HG02759 (cell line): ENCODE measurements at regions not wholly inside any gene's neighbourhood (a gene's known extent, or its start where the extent isn't known, plus 50 kb on each side); places are given as distances from the start of the nearest gene placed in this dataset.
"Not testable (repeated sequence)": the region's sequence is repeated elsewhere in the genome, so short reads cannot be mapped to it uniquely, and the experiment has no call there.

Experiments used
- ATAC-seq: cut with Tn5 transposase; IDR thresholded peaks from one replicate; pipeline ENCODE4 v1.9.1; 2021; ENCODE audit warnings: mild to moderate bottlenecking, moderate library complexity; ENCODE audit not compliant: unreplicated experiment

GRCh38 chr16:85216522-85217375, 104.5 kb upstream of the CIBAR2 start:
- ATAC-seq = no peak

- ATAC-seq = no peak
These were observed 108.0 kb upstream of the CIBAR2 start for GRCh38 chr16:85220125-85220839.

DNA sequence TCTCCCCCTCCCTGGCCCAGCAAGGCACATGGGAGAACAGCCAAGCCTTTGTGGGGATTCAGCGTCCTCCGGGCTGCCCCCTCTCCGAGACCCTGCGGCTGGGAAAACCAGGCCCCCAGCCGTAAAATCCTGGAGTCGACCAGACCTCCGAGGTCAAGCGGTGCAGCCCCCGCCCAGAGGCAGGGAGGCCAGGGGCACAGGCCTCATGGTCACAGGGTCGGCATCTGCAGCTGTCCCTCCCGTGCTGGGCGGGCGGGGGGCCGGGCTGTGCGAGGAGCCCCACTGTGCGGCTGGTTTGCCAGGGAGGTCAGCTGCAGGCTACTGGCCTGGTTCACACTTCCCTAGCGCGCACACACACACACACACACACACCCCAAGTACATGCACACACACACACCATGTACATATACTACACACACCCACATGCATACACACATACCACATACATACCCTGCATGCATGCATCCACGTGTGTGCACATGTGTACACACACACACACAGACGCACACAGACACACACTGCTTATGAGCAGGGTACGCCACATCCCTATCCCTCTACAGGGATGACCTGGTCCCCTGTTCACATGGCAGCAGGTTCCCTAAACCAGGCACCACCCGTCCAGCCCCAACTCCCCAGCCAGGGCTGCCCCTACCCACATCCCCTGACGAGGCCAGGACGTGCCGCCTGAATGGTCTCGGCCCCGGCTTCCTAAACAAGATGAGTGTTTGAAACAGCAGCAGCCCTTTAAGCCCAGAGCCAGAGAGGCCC, 108.9 kb upstream of the CIBAR2 start:
- ATAC-seq = no peak

GRCh38 chr16:85221771-85222154, 109.5 kb upstream of the CIBAR2 start:
- ATAC-seq = no peak

DNA sequence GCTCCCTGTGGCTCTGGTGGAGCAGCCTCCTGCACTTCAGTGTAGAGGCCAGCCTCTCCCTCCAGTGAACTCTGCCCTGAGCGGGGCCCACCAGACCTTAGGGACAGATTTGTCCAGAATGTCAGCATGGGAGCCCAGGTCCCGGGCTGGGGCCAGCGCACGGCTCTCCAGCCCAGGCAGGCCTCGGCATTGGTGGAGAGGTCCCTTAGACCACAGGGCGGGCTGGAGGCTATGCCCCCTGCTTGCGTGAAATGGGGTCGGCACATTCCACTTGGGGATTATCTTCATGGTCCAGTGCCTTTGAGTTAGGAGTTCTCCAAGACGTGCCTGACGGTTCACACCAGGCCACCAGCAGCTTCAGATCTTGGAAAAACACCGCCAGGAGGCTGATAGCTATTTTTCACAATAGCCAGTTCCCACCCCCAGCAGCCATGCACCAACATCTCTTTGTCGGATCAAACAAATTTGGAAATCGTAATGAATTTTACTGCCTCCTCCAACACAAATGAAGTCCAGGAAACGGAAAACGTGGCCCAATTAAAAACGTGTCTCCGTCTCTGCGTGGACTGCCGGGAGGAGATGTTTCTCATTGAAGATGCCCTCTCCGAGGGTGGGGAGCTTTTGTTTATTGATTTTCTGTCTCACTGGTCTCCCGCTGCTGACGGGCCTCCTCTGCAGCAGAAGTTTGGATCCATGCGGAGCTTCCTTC, 110.0 kb upstream of the CIBAR2 start:
- no peak for ATAC-seq

- no peak for ATAC-seq
These were observed 113.0 kb upstream of the CIBAR2 start for GRCh38 chr16:85225257-85225656.

DNA sequence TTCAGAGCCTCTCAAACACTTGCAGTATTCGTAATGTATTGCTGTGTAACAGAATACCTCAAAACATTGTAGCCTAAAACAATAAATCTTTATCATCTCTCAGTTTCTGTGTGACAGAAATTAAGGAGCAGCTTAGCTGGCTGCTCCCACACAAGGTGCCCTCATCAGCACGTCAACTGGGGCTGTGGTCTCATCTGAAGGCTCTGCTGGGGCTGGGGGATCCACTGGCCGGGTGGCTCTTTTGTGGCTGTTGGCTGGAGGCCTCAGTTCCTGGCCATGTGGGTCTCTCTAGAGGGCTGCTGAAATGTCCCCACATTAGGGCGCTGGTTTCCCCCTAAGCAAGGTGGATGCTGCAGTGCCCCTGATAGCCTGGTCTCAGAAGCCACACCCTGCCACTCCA, 113.4 kb upstream of the CIBAR2 start:
- no peak for ATAC-seq

GRCh38 chr16:85227084-85227945, 115.0 kb upstream of the CIBAR2 start:
- peak; percentile 80 for ATAC-seq

DNA sequence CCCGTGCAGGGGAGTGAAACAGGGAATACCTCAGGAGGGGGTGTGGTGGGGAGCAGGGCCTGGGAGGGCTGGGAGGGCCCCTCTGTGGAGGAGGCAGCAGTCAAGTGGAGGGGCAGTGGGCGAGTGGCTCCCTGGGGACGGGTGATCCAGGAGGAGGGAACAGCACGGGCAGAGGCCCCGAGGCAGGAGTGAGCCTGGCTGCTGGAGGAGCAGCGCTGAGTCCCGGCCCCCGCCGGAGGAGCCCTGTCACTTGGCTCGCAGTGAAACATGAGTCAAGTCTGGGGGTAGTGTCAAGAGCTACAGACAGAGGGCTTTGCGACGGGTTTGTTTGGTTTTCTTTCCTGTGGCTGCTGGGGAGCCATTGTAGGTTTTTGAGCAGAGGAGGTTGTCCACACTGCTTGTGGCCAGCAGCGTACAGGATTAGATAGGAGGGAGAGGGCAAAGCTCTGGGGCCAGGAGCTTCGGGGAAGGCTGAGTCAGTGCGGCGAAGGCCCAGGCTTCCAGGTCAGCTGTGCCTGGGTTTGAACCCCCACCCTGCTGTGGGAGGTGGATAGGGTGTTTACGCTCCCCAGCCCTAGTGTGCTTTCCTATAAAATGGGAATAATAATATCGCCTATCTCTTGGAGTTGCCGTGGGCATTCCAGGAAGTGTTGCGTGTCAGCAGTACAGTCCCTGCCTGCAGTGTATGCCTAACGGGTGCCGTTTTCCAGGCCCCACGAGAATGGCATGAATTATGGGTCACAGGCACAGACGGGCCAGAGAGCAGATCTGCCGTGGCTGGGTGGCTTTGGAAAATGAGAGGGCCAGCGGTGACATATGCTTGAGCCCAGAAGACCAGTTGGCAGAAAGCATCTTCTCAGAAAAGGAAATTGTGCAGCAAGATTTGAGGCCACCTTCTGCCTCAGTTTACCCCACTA, 115.9 kb upstream of the CIBAR2 start:
- no peak for ATAC-seq

GRCh38 chr16:85228970-85229430, 116.7 kb upstream of the CIBAR2 start:
- no peak for ATAC-seq

DNA sequence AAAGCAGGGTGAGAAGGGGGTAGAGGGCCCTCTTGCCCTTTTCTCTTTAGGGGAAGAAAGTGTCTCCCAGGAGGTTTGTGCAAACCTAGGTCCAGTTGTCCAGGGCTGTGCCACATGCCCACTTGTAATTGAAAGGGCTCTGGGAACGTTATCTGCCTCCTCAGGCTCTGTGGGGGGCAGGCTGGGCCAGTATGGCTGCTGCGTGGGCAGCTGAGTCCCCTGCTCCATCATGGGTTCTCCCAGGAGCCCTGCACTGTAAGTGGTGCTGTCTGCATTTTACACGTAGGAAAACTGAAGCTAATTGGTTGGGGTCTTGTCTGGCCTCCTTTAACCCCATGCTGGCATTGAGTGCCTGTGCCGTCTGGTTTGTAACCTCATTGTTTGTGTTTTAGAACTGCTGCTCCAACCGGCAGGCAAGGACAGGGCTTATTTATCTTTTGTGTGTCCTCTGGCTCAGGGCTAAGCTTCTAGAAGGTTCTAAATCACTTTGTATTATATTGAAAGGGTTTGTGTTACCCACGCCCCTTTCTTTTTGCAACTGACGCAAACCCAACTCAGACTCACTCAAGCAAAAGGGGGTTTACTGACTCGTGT, 117.7 kb upstream of the CIBAR2 start:
- no peak for ATAC-seq

DNA sequence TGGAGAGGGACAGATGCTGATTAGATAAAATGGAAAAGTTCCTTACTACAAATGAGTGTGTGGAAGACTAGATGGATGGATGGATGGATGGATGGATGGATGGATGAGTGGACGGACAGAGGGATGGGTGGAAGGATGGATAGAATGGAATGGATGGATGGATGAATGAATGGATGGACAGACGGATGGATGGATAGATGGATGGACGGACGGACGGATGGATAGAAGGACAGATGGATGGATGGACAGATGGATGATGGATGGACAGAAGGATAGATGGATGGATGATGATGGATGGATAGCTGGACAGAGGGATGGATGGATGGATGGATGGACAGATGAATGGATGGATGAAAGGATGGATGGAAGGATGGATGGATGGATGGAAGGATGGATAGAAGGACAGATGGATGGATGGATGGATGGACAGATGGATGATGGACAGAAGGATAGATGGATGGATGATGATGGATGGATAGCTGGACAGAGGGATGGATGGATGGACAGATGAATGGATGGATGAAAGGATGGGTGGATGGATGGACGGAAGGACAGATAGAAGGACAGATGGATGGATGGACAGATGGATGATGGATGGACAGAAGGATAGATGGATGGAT, 118.6 kb upstream of the CIBAR2 start:
- not testable (repeated sequence) for ATAC-seq

DNA sequence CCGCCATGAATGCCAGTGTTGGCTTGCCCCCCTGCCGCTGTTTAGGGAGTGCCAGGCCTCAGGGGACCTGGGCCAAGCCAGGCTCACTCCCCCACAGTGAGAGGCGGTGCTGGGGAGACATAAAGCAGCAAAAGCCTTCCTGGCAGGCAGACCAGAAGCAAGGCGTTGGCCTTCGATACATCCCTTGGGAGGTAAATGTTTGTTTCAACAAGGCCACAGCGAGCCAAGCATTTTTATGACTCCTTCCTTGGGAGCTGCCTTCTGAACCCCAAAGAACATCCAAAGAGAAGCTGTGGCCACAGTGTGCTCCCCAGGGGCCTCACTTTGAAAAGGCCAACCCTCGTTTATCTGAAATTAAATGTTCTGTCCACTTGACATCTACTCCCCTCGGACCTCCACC, 119.7 kb upstream of the CIBAR2 start:
- ATAC-seq = no peak

GRCh38 chr16:85232369-85233142, 120.3 kb upstream of the CIBAR2 start:
- no peak for ATAC-seq

DNA sequence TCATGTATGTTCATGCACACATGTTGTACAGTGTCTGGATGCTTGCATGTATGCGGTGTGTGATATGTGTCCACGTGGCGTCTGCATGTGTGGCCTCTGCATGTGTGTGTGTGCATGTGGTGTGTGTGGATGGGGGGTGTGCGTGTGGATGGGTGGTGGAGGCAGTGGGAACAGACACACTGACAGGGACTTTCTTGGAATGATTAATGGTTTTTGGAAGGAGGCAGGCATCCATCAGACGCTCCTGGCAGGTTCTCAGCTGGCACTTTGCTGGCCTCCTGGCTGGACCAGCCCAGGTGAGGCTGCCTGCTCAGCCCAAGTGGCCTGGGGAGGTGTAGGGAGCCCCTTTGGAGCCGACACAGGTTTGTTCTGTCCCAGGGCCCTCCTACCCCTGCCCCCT, 121.2 kb upstream of the CIBAR2 start:
- ATAC-seq = no peak

DNA sequence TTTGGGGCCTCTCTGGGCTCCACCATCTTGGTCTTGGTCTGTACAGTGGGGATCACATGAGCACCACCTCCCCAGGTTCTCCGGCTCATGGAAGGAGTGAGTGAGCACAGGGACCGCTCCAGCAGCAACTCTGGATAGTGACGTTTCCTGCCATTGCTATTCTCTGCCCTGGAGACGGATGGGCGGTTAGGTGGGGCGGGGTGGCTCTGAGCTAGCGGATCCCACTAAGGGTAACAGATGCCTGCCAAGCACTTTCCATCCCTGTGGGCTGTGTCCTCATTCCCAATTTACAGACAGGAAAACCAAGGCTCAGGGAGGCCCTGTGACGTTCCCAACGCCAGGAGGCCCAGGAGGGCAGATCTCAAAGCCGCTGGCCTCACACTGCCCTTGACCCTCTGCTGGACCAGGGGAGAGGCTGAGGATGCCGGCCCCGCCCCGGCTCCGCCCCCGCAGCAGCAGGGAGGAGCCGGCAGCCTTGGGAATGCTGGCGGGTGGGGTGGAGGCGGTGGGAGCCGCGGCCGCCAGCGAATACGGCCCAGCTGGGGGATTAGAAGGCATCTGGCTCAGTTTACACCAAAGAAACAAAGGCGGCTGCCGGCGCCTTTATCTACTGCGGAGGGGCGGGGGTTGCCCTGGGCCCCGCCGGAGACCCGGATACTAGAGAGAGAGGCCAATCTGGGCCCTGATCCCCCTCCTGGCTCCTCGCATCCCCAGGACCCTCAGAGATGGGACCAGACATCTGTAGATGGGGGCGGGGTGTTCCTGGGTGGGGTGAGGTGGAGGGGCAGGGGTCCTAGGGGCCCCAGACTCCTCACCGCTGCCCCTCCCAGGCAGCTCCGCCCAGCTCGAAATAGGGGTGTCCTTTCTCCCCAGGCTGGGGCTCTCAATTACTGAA, 122.3 kb upstream of the CIBAR2 start:
- no peak for ATAC-seq
